GM23338 (cell line): ENCODE measurements at regions not wholly inside any gene's neighbourhood (a gene's known extent, or its start where the extent isn't known, plus 50 kb on each side); places are given as distances from the start of the nearest gene placed in this dataset.
"Not testable (repeated sequence)": the region's sequence is repeated elsewhere in the genome, so short reads cannot be mapped to it uniquely, and the experiment has no call there.

Experiments used
- CREB1 ChIP-seq: fragments of 250-450 bp; sonication (Bioruptor Pico); IDR thresholded peaks from 2 replicates; pipeline ENCODE4 v1.5.0; 2020; ENCODE audit warnings: low read depth, mild to moderate bottlenecking, moderate library complexity
- CTCF ChIP-seq, 2 experiments: fragments of 200-600 bp in 1 of 2; sonication (generic) in 1 of 2; conservative IDR thresholded peaks; 2 replicates each; pipeline versions ENCODE4 v1.5.1 to v1.6.1; 2016 to 2017; ENCODE audit warnings: antibody characterized with exemption in 2 of 2, low read depth in 2 of 2, mild to moderate bottlenecking in 2 of 2, moderate library complexity in 1 of 2
- ETS1 ChIP-seq: IDR thresholded peaks from 2 replicates; pipeline ENCODE4 v1.6.1; 2016; ENCODE audit warnings: antibody characterized with exemption
- EZH2 ChIP-seq: fragments of 200-600 bp; sonication (generic); IDR thresholded peaks from one replicate; pipeline ENCODE4 v1.8.0; 2017; ENCODE audit warnings: antibody characterized with exemption, mild to moderate bottlenecking, low read depth; ENCODE audit not compliant: unreplicated experiment
- EZH2phosphoT487 ChIP-seq: fragments of 200-600 bp; sonication (generic); IDR thresholded peaks from one replicate; pipeline ENCODE4 v1.8.1; 2018; ENCODE audit warnings: antibody characterized with exemption; ENCODE audit not compliant: unreplicated experiment
- JUNB ChIP-seq: IDR thresholded peaks from one replicate; pipeline ENCODE4 v1.6.1; 2016; ENCODE audit warnings: antibody characterized with exemption; ENCODE audit not compliant: unreplicated experiment
- NANOG ChIP-seq: IDR thresholded peaks from 2 replicates; pipeline ENCODE4 v1.6.1; 2016; ENCODE audit warnings: antibody characterized with exemption, borderline replicate concordance
- POLR2AphosphoS5 ChIP-seq: IDR thresholded peaks from 2 replicates; pipeline ENCODE4 v1.6.1; 2016; ENCODE audit warnings: antibody characterized with exemption, low read depth
- REST ChIP-seq: IDR thresholded peaks from one replicate; pipeline ENCODE4 v1.6.1; 2018; ENCODE audit warnings: antibody characterized with exemption; ENCODE audit not compliant: unreplicated experiment
- STAT1 ChIP-seq: IDR thresholded peaks from one replicate; pipeline ENCODE4 v1.6.1; 2016; ENCODE audit warnings: antibody characterized with exemption; ENCODE audit not compliant: unreplicated experiment
- ZNF114 ChIP-seq: fragments of 250-450 bp; sonication (Bioruptor Pico); IDR thresholded peaks from 2 replicates; pipeline ENCODE4 v1.5.0; 2020; ENCODE audit warnings: mild to moderate bottlenecking, moderate library complexity
- ZNF331 ChIP-seq: fragments of 250-450 bp; sonication (Bioruptor Pico); IDR thresholded peaks from 2 replicates; pipeline ENCODE4 v1.5.0; 2020; ENCODE audit warnings: low read depth, mild to moderate bottlenecking, moderate library complexity
- ZNF462 ChIP-seq: fragments of 250-450 bp; sonication (Bioruptor Pico); IDR thresholded peaks from 2 replicates; pipeline ENCODE4 v1.5.0; 2020; ENCODE audit warnings: mild to moderate bottlenecking, moderate library complexity

GRCh38 chr1:148261684-148262083 is 109.6 kb upstream of the NBPF11 start:
- TF ChIP-seq POLR2AphosphoS5; CTCF (conservative IDR thresholded peaks at IDR 0.05; ENCODE audit: low read depth in 2 of 2); REST; STAT1; CREB1; EZH2phosphoT487; EZH2; ZNF114; NANOG; JUNB; ETS1; ZNF331 (CRISPR knock-in tag); ZNF462 (CRISPR knock-in tag): not testable (repeated sequence)
